ENCODE measurements at regions not wholly inside any gene's neighbourhood (a gene's known extent, or its start where the extent isn't known, plus 50 kb on each side); places are given as distances from the start of the nearest gene placed in this dataset.
A peak's percentile ranks its signal among the peaks of the same experiment; 100 is the strongest.

DNA sequence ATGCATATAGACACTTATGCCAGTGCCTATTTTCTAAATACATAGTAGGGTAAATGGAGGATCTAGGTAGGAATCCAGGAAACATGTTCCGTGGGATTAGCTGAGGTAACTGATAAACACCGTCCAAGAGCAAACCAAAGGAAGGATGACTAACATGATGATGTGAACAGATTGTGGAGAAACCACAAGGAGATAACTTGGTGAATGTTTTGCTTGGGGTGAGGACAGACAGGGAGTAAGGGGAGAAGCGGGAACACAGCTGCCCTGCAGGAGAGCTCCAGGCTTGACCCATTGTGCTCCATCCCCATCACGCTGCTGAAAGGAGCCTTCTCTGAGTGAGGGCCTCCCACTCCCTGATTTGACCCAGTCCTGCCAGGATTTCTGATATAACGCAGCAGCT lies 87.0 kb upstream of the ZC3H11B start:
- TF ChIP-seq RAD21 (IDR thresholded peaks at IDR 0.05; ENCODE audit: low read length) (no peak), SIN3A (IDR thresholded peaks at IDR 0.05; ENCODE audit: borderline replicate concordance, low read depth, low read length) (no peak)
- TF ChIP-seq, protein P1, sequence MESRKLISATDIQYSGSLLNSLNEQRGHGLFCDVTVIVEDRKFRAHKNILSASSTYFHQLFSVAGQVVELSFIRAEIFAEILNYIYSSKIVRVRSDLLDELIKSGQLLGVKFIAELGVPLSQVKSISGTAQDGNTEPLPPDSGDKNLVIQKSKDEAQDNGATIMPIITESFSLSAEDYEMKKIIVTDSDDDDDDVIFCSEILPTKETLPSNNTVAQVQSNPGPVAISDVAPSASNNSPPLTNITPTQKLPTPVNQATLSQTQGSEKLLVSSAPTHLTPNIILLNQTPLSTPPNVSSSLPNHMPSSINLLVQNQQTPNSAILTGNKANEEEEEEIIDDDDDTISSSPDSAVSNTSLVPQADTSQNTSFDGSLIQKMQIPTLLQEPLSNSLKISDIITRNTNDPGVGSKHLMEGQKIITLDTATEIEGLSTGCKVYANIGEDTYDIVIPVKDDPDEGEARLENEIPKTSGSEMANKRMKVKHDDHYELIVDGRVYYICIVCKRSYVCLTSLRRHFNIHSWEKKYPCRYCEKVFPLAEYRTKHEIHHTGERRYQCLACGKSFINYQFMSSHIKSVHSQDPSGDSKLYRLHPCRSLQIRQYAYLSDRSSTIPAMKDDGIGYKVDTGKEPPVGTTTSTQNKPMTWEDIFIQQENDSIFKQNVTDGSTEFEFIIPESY (IDR thresholded peaks at IDR 0.05; ENCODE audit: borderline replicate concordance, low read depth), result peak; percentile 64; the same call in 1 of the 2 replicates
- TF ChIP-seq, protein P2, sequence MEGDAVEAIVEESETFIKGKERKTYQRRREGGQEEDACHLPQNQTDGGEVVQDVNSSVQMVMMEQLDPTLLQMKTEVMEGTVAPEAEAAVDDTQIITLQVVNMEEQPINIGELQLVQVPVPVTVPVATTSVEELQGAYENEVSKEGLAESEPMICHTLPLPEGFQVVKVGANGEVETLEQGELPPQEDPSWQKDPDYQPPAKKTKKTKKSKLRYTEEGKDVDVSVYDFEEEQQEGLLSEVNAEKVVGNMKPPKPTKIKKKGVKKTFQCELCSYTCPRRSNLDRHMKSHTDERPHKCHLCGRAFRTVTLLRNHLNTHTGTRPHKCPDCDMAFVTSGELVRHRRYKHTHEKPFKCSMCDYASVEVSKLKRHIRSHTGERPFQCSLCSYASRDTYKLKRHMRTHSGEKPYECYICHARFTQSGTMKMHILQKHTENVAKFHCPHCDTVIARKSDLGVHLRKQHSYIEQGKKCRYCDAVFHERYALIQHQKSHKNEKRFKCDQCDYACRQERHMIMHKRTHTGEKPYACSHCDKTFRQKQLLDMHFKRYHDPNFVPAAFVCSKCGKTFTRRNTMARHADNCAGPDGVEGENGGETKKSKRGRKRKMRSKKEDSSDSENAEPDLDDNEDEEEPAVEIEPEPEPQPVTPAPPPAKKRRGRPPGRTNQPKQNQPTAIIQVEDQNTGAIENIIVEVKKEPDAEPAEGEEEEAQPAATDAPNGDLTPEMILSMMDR (IDR thresholded peaks at IDR 0.05), result no peak

All from SK-N-SH (cell line).